VCaP (cell line): ENCODE measurements at regions not wholly inside any gene's neighbourhood (a gene's known extent, or its start where the extent isn't known, plus 50 kb on each side); places are given as distances from the start of the nearest gene placed in this dataset.

ENCODE experiments used
- H3K27ac ChIP-seq: fragments of 450-650 bp; 2 replicates; pipeline ENCODE4 v1.5.1; 2017
- TF ChIP-seq, protein P1 (sequence below): fragments of 450-650 bp; conservative IDR thresholded peaks from 2 replicates; pipeline ENCODE4 v1.5.1; 2017; ENCODE audit warnings: mild to moderate bottlenecking, moderate library complexity

DNA sequence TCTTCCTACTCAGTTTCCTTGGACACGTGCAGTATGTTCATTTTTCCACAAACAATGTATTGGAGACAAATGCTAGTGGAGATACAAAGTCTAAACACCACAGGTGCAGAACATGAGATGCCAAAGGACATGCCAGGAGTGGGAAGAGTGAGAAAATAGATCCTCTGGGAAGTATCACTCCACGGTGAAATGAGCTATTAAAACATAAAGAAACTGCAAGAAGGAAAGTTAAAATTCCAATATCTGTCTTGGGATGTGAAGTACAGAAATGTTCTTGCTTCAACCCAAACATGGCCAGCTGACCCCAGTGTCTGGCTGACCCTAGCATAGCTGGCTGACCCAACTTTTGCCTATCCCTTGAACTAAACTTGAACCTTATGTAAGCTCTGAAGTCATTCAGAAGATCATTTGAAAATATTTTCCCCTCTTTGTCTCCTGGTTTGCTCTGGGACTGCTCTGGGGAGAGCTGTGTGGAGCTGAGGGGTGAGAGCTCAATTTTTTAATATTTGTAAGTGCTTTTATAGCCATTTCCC is 59.5 kb downstream of the FZD1 start:
- H3K27ac ChIP-seq: no peak overlapping the region
- TF ChIP-seq, protein P1, sequence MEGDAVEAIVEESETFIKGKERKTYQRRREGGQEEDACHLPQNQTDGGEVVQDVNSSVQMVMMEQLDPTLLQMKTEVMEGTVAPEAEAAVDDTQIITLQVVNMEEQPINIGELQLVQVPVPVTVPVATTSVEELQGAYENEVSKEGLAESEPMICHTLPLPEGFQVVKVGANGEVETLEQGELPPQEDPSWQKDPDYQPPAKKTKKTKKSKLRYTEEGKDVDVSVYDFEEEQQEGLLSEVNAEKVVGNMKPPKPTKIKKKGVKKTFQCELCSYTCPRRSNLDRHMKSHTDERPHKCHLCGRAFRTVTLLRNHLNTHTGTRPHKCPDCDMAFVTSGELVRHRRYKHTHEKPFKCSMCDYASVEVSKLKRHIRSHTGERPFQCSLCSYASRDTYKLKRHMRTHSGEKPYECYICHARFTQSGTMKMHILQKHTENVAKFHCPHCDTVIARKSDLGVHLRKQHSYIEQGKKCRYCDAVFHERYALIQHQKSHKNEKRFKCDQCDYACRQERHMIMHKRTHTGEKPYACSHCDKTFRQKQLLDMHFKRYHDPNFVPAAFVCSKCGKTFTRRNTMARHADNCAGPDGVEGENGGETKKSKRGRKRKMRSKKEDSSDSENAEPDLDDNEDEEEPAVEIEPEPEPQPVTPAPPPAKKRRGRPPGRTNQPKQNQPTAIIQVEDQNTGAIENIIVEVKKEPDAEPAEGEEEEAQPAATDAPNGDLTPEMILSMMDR: no peak

- H3K27ac ChIP-seq: no peak overlapping the region
- TF ChIP-seq, protein P1: no peak
Measured at GRCh38 chr7:91324663-91325062, 60.4 kb downstream of the FZD1 start.

DNA sequence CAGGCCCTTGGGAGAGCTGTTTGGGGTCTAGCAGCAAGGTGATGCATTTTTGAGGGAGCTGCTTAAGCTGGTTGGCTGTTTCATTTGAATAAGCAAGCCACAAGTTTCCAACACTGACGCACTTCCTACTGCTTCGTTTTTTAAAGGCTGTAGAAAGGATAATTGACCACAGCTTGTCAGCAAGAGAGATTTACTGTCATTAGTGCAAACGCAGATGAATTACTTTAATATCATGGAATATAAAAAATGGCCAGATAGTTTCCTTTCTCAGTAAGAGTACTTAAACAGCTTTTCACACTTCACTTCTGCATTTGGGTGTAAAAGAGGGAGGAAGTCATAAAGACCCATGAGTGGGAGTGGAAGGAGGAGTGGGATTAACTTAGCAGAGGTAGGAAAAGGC is 61.5 kb downstream of the FZD1 start:
- H3K27ac ChIP-seq: no peak overlapping the region

GRCh38 chr7:91326516-91327199 is 62.4 kb downstream of the FZD1 start:
- H3K27ac ChIP-seq: no peak overlapping the region

More for the DNA sequence above, 61.5 kb downstream of the FZD1 start:
- TF ChIP-seq, protein P1: no peak

DNA sequence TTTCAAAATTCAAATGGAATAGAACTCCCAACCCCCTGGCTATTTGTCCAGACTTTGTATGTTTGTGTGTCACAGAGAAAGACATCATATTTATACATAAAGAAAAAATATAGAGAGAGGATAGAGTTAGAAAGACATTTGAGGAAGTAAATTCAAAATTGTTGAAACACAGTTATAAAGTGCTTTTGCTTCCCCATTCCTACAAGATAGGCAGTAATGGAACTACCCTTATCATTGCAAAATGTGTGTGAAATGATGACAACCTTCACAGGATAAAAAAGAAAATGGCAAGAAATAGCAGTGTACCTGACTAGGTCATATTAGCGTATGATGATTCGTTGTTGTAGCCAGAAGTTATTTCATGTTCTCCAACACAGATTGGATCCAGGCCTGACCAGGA is 63.1 kb downstream of the FZD1 start:
- no peak overlapping the region for H3K27ac ChIP-seq
- TF ChIP-seq, protein P1: no peak

More at GRCh38 chr7:91326516-91327199, 62.4 kb downstream of the FZD1 start:
- TF ChIP-seq, protein P1: no peak

DNA sequence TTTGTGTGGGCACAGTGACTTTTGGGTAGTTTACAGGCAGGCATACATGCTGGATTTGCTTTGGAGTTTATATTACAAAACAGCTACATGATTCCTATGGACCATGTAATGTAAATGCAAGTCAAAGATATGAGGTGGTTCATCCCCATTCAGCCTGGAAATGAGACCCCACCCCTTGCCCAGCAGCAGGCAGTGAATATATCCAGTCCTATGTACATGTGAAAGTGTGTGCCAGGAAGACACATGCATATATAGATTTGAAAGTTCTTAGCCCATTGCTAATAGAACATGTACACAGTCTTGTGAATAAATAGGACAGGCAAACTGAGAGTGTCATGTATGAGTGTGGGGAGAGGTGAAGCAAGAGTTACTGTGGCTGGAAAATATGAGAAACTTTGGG is 65.3 kb downstream of the FZD1 start:
- H3K27ac ChIP-seq: no peak overlapping the region
- TF ChIP-seq, protein P1: no peak

GRCh38 chr7:91330191-91330808 is 66.1 kb downstream of the FZD1 start:
- H3K27ac ChIP-seq: no peak overlapping the region
- TF ChIP-seq, protein P1: no peak
